Endothelial cell of umbilical vein (primary cell): ENCODE measurements at regions not wholly inside any gene's neighbourhood (a gene's known extent, or its start where the extent isn't known, plus 50 kb on each side); places are given as distances from the start of the nearest gene placed in this dataset.

ENCODE experiments used
- BruUV-seq: library from RNA; stranded (reverse); fragments of 400-500 nt; replicated peaks from 2 replicates; lab custom pipeline; 2021; lab: Mats Ljungman, UMichigan
- CTCF ChIA-PET: fragments of 300-600, 350-600 bp; sonication (Branson Sonifier 250); formaldehyde crosslinking; loops from one replicate; lab custom pipeline; 2021; ENCODE audit warnings: antibody characterized with exemption, inconsistent platforms; lab: Charles Lee
- POLR2A ChIA-PET: fragments of 300-600, 350-600 bp; sonication (Branson Sonifier 250); formaldehyde crosslinking; loops from one replicate; lab custom pipeline; 2021; ENCODE audit warnings: antibody characterized with exemption, inconsistent platforms; lab: Charles Lee
- DNase-seq: peaks from one replicate; pipeline ENCODE4 v3.0.0-alpha.2; 2011; ENCODE audit warnings: low read depth, low spot score
- FAIRE-seq: peaks from 2 replicates; lab custom pipeline; 2011; peaks lifted over from hg19 to GRCh38; lab: Jason Lieb, UNC
- H2AFZ ChIP-seq: 2 replicates; pipeline ENCODE4 v1.6.0; 2012; ENCODE audit warnings: low read depth, low read length, control low read depth, inconsistent platforms
- H3K27ac ChIP-seq: 2 replicates; pipeline ENCODE4 v1.5.1; 2011; ENCODE audit warnings: low read depth, mild to moderate bottlenecking, control low read depth, low read length, moderate library complexity; ENCODE audit not compliant: insufficient read depth
- H3K27me3 ChIP-seq, 2 experiments: 2 replicates each; pipeline versions ENCODE4 v1.6.0 to v1.6.1; 2011; ENCODE audit warnings: low read length in 2 of 2, mixed read lengths in 1 of 2; ENCODE audit not compliant: control insufficient read depth in 2 of 2, insufficient read depth in 2 of 2
- H3K36me3 ChIP-seq, 2 experiments: 2 replicates in 1 of 2; 3 replicates in 1 of 2; pipeline ENCODE4 v1.5.1; 2011; ENCODE audit warnings: low read length in 2 of 2, mild to moderate bottlenecking in 1 of 2, moderate library complexity in 1 of 2; ENCODE audit not compliant: control insufficient read depth in 2 of 2, insufficient read depth in 2 of 2; ENCODE audit errors: extremely low read depth in 1 of 2
- H3K4me1 ChIP-seq: 3 replicates; pipeline ENCODE4 v1.5.1; 2011; ENCODE audit warnings: mild to moderate bottlenecking, low read length; ENCODE audit not compliant: control insufficient read depth, insufficient read depth; ENCODE audit errors: extremely low read depth
- H3K4me2 ChIP-seq: 2 replicates; pipeline ENCODE4 v1.6.1; 2011; ENCODE audit warnings: low read length, control low read depth, mixed read lengths; ENCODE audit not compliant: insufficient read depth
- H3K4me3 ChIP-seq, 3 experiments: fragments of 200-600 bp in 1 of 3; sonication (generic), shearing (Covaris generic) in 1 of 3; replicated peaks in 1 of 3; 2 replicates each; pipeline ENCODE4 v1.5.1; 2011 to 2016; ENCODE audit warnings: control low read depth in 3 of 3, low read length in 3 of 3, mild to moderate bottlenecking in 2 of 3, inconsistent platforms in 1 of 3, low read depth in 1 of 3, moderate library complexity in 1 of 3; ENCODE audit not compliant: insufficient read depth in 1 of 3
- H3K79me2 ChIP-seq: 2 replicates; pipeline ENCODE4 v1.6.0; 2012; ENCODE audit warnings: low read length, inconsistent platforms; ENCODE audit not compliant: control insufficient read depth, insufficient read depth
- H3K9ac ChIP-seq: replicated peaks from 2 replicates; pipeline ENCODE3; 2011; ENCODE audit warnings: low read length, control low read depth; ENCODE audit not compliant: insufficient read depth; ENCODE audit errors: extremely low read depth
- H3K9me1 ChIP-seq: replicated peaks from 3 replicates; pipeline ENCODE4 v1.6.0; 2011; ENCODE audit warnings: mild to moderate bottlenecking, low read length; ENCODE audit not compliant: control insufficient read depth, insufficient read depth; ENCODE audit errors: extremely low read depth
- H3K9me3 ChIP-seq: replicated peaks from 2 replicates; pipeline ENCODE4 v1.5.1; 2012; ENCODE audit warnings: low read length, inconsistent platforms; ENCODE audit not compliant: control insufficient read depth, insufficient read depth
- H4K20me1 ChIP-seq: replicated peaks from 2 replicates; pipeline ENCODE3; 2011; ENCODE audit warnings: mild to moderate bottlenecking, low read length; ENCODE audit not compliant: control insufficient read depth, insufficient read depth; ENCODE audit errors: extremely low read depth
- CTCF ChIP-seq, 2 donors: IDR thresholded peaks; 1 replicate in 1 of 2; 2 replicates in 1 of 2; pipeline ENCODE4 v1.5.1; 2011; ENCODE audit warnings: low read length in 2 of 2, mild to moderate bottlenecking in 2 of 2, moderate library complexity in 2 of 2, control low read depth in 1 of 2, inconsistent platforms in 1 of 2, low read depth in 1 of 2; ENCODE audit not compliant: insufficient read depth in 1 of 2; ENCODE audit errors: extremely low read depth in 1 of 2
- EZH2 ChIP-seq: IDR thresholded peaks from 2 replicates; pipeline ENCODE4 v1.6.1; 2012; ENCODE audit warnings: borderline replicate concordance, low read depth, mild to moderate bottlenecking, moderate library complexity, low read length, inconsistent platforms; ENCODE audit not compliant: severe bottlenecking
- FOS ChIP-seq: IDR thresholded peaks from 2 replicates; pipeline ENCODE4 v1.6.1; 2011; ENCODE audit warnings: mild to moderate bottlenecking, low read length, moderate library complexity, borderline replicate concordance; ENCODE audit not compliant: insufficient read depth
- GATA2 ChIP-seq: IDR thresholded peaks from 2 replicates; pipeline ENCODE4 v1.7.0; 2011; ENCODE audit warnings: low read depth, mild to moderate bottlenecking, moderate library complexity, mixed read lengths, low read length; ENCODE audit not compliant: insufficient read length, insufficient read depth
- JUN ChIP-seq: IDR thresholded peaks from 2 replicates; pipeline ENCODE4 v1.6.1; 2011; ENCODE audit warnings: borderline replicate concordance, low read depth; ENCODE audit not compliant: insufficient read length, insufficient read depth
- MAX ChIP-seq: IDR thresholded peaks from 2 replicates; pipeline ENCODE4 v1.6.1; 2011; ENCODE audit not compliant: insufficient read depth, insufficient read length
- MYC ChIP-seq: IDR thresholded peaks from one replicate; pipeline ENCODE4 v1.6.1; 2011; ENCODE audit warnings: mild to moderate bottlenecking, low read depth, low read length
- POLR2AphosphoS5 ChIP-seq: IDR thresholded peaks from 2 replicates; pipeline ENCODE4 v1.6.1; 2012; ENCODE audit warnings: low read depth, mild to moderate bottlenecking, control low read depth, low read length, moderate library complexity; ENCODE audit not compliant: insufficient read depth
- dilution Hi-C: fragments of 300-500 bp; cut with MboI; formaldehyde crosslinking; loops from one replicate; pipeline ENCODE4 v1.15.0; 2019; ENCODE audit warnings: low sequenced_read_pairs; ENCODE audit not compliant: extremely low pct_ligation_motif_present
- intact Hi-C: fragments of 100-400 bp; cut with micrococcal nuclease; formaldehyde crosslinking; loops from one replicate; pipeline ENCODE4 v1.10.0; 2022

GRCh38 chr3:3628676-3629328 is 170.4 kb upstream of the LRRN1 start:
- no peak for TF ChIP-seq MAX
- TF ChIP-seq CTCF (IDR thresholded peaks at IDR 0.05; ENCODE audit: extremely low read depth in 1 of 2, insufficient read depth in 1 of 2, low read depth in 1 of 2, low read length in 2 of 2), result no peak
- no peak for TF ChIP-seq FOS
- no peak for TF ChIP-seq JUN
- TF ChIP-seq MYC, result no peak
- no peak for TF ChIP-seq GATA2
- no peak for TF ChIP-seq POLR2AphosphoS5
- no peak for TF ChIP-seq EZH2
- Histone ChIP-seq H3K27me3 (no peaks in the 10 kb centered on the region), H3K9me3 (peaks cover 11% of the 10 kb centered on the region), H3K4me1 (no peaks in the 10 kb centered on the region), H3K36me3 (no peaks in the 10 kb centered on the region), H3K4me3 (no peak overlapping the region), H4K20me1 (no peaks in the 10 kb centered on the region), H3K27ac (no peak overlapping the region), H3K9ac (no peak overlapping the region), H2AFZ (no peak overlapping the region), H3K79me2 (no peaks in the 10 kb centered on the region), H3K4me2 (no peak overlapping the region), H3K9me1 (no peaks in the 10 kb centered on the region)
- intact Hi-C loops (no loop called here), dilution Hi-C loops (no loop called here)
- ChIA-PET CTCF (no interaction called here), POLR2A (no interaction called here)
- DNase-seq (no peak), FAIRE-seq (no peak)
- BruUV-seq, result no TSS peak
